ENCODE measurements at regions not wholly inside any gene's neighbourhood (a gene's known extent, or its start where the extent isn't known, plus 50 kb on each side); places are given as distances from the start of the nearest gene placed in this dataset.

GRCh38 chr10:18875477-18875876, 173.1 kb upstream of the MALRD1 start:
- TF ChIP-seq ATF1 (CRISPR knock-in tag; IDR thresholded peaks at IDR 0.05) (no peak), ZNF317 (CRISPR knock-in tag; IDR thresholded peaks at IDR 0.05; ENCODE audit: borderline replicate concordance, low read depth) (no peak), E2F5 (CRISPR knock-in tag; IDR thresholded peaks at IDR 0.05) (no peak), FOXP4 (CRISPR knock-in tag; IDR thresholded peaks at IDR 0.05) (no peak), NR2C2 (CRISPR knock-in tag; IDR thresholded peaks at IDR 0.05) (no peak), CTCF (IDR thresholded peaks at IDR 0.05) (no peak)

Data from WTC11 (cell line).